ENCODE measurements at regions not wholly inside any gene's neighbourhood (a gene's known extent, or its start where the extent isn't known, plus 50 kb on each side); places are given as distances from the start of the nearest gene placed in this dataset.

GRCh38 chr1:106223213-106223612 is 833.3 kb upstream of the PRMT6 start:
- no peak for DNase-seq
- Histone ChIP-seq H3K27ac (no peak overlapping the region), H2AFZ (no peak overlapping the region), H3K36me3 (ENCODE audit: low read depth) (no peaks in the 10 kb centered on the region), H3K9me3 (ENCODE audit: insufficient read depth, low read depth) (no peaks in the 10 kb centered on the region), H3K4me1 (replicated peaks; ENCODE audit: insufficient read depth) (no peaks in the 10 kb centered on the region), H3K27me3 (ENCODE audit: insufficient read depth, low read depth) (no peaks in the 10 kb centered on the region), H3F3A (ENCODE audit: insufficient read depth, low read depth) (no peaks in the 10 kb centered on the region; the same call in 1 of the 2 replicates), H3K9me2 (ENCODE audit: insufficient read depth) (no peaks in the 10 kb centered on the region), H3K4me3 (no peak overlapping the region), H3K79me2 (ENCODE audit: low read depth) (no peaks in the 10 kb centered on the region), H3K4me2 (no peak overlapping the region), H4K20me1 (ENCODE audit: insufficient read depth) (no peaks in the 10 kb centered on the region)
- no peak for TF ChIP-seq EZH2 (IDR thresholded peaks at IDR 0.05; ENCODE audit: low read depth)
- no peak for TF ChIP-seq CTCF (conservative IDR thresholded peaks at IDR 0.05)
- ChIA-PET POLR2A (ENCODE audit: unreplicated experiment) (no interaction called here), CTCF (no interaction called here)
- no TSS peak for BruUV-seq (replicated peaks)
- intact Hi-C loops (cut with micrococcal nuclease; ENCODE audit: unreplicated experiment), result no loop called here

- Histone ChIP-seq H3K79me2 (ENCODE audit: low read depth) (no peaks in the 10 kb centered on the region), H4K20me1 (ENCODE audit: insufficient read depth) (no peaks in the 10 kb centered on the region), H3K4me1 (replicated peaks; ENCODE audit: insufficient read depth) (no peaks in the 10 kb centered on the region), H3F3A (ENCODE audit: insufficient read depth, low read depth) (no peaks in the 10 kb centered on the region; the same call in 1 of the 2 replicates), H3K27me3 (ENCODE audit: insufficient read depth, low read depth) (no peaks in the 10 kb centered on the region), H2AFZ (no peak overlapping the region), H3K4me3 (no peak overlapping the region), H3K9me2 (ENCODE audit: insufficient read depth) (no peaks in the 10 kb centered on the region), H3K27ac (no peak overlapping the region), H3K4me2 (no peak overlapping the region), H3K36me3 (ENCODE audit: low read depth) (no peaks in the 10 kb centered on the region), H3K9me3 (ENCODE audit: insufficient read depth, low read depth) (no peaks in the 10 kb centered on the region)
- no peak for TF ChIP-seq CTCF (conservative IDR thresholded peaks at IDR 0.05)
- no peak for TF ChIP-seq EZH2 (IDR thresholded peaks at IDR 0.05; ENCODE audit: low read depth)
- intact Hi-C loops (cut with micrococcal nuclease; ENCODE audit: unreplicated experiment), result no loop called here
- DNase-seq, result no peak
- no TSS peak for BruUV-seq (replicated peaks)
- ChIA-PET CTCF (no interaction called here), POLR2A (ENCODE audit: unreplicated experiment) (no interaction called here)
Observed at GRCh38 chr1:106224426-106224825, 832.0 kb upstream of the PRMT6 start.

GRCh38 chr1:106225403-106225802 is 831.1 kb upstream of the PRMT6 start:
- DNase-seq, result no peak
- H3K4me2 ChIP-seq, result no peak overlapping the region
- H3K79me2 ChIP-seq (ENCODE audit: low read depth), result no peaks in the 10 kb centered on the region
- H3F3A ChIP-seq (ENCODE audit: insufficient read depth, low read depth), result no peaks in the 10 kb centered on the region; the same call in 1 of the 2 replicates
- CTCF ChIA-PET, result no interaction called here
- H3K27ac ChIP-seq, result no peak overlapping the region
- H3K4me3 ChIP-seq, result no peak overlapping the region
- no peaks in the 10 kb centered on the region for H3K9me2 ChIP-seq (ENCODE audit: insufficient read depth)
- H4K20me1 ChIP-seq (ENCODE audit: insufficient read depth), result no peaks in the 10 kb centered on the region
- H2AFZ ChIP-seq, result no peak overlapping the region
- H3K36me3 ChIP-seq (ENCODE audit: low read depth), result no peaks in the 10 kb centered on the region
- H3K4me1 ChIP-seq (replicated peaks; ENCODE audit: insufficient read depth), result no peaks in the 10 kb centered on the region
- intact Hi-C loops (cut with micrococcal nuclease; ENCODE audit: unreplicated experiment), result no loop called here
- POLR2A ChIA-PET (ENCODE audit: unreplicated experiment), result no interaction called here
- no peak for TF ChIP-seq CTCF (conservative IDR thresholded peaks at IDR 0.05)
- TF ChIP-seq EZH2 (IDR thresholded peaks at IDR 0.05; ENCODE audit: low read depth), result no peak
- H3K9me3 ChIP-seq (ENCODE audit: insufficient read depth, low read depth), result no peaks in the 10 kb centered on the region
- H3K27me3 ChIP-seq (ENCODE audit: insufficient read depth, low read depth), result no peaks in the 10 kb centered on the region
- BruUV-seq (replicated peaks), result no TSS peak

Data from PC-9 (cell line).